GM23338 (cell line): ENCODE measurements at regions not wholly inside any gene's neighbourhood (a gene's known extent, or its start where the extent isn't known, plus 50 kb on each side); places are given as distances from the start of the nearest gene placed in this dataset.

Experiments used
- ATAC-seq: fragments of 200-7000 bp; cut with Tn5 transposase; 3 replicates; pipeline ENCODE4 v1.9.1; 2020
- DNase-seq: peaks from one replicate; pipeline ENCODE4 v3.0.0-alpha.2; 2015; ENCODE audit warnings: low spot score
- H2AFZ ChIP-seq: fragments of 200-600 bp; sonication (generic); 2 replicates; pipeline ENCODE4 v1.8.0; 2016; ENCODE audit warnings: antibody characterized with exemption, mild to moderate bottlenecking, moderate library complexity
- H3F3A ChIP-seq: fragments of 200-600 bp; sonication (generic); replicated peaks from 2 replicates; pipeline ENCODE4 v1.8.0; 2017; ENCODE audit warnings: antibody characterized with exemption, mixed run types, low read depth
- H3K27ac ChIP-seq: fragments of 200-600 bp; sonication (generic); 2 replicates; pipeline ENCODE4 v1.6.1; 2016; ENCODE audit warnings: low read depth
- H3K27me3 ChIP-seq: fragments of 200-600 bp; sonication (generic); 2 replicates; pipeline ENCODE4 v1.8.0; 2016; ENCODE audit warnings: mild to moderate bottlenecking, mixed run types, moderate library complexity; ENCODE audit not compliant: insufficient read depth
- H3K36me3 ChIP-seq: fragments of 200-600 bp; sonication (generic); 2 replicates; pipeline ENCODE4 v1.8.0; 2016; ENCODE audit warnings: mild to moderate bottlenecking; ENCODE audit not compliant: insufficient read depth
- H3K4me1 ChIP-seq: fragments of 200-600 bp; sonication (generic); 2 replicates; pipeline ENCODE4 v1.8.0; 2016; ENCODE audit warnings: mild to moderate bottlenecking, moderate library complexity; ENCODE audit not compliant: insufficient read depth
- H3K4me2 ChIP-seq: fragments of 200-600 bp; sonication (generic); 2 replicates; pipeline ENCODE4 v1.7.1; 2017; ENCODE audit warnings: mixed run types
- H3K4me3 ChIP-seq: fragments of 200-600 bp; sonication (generic); 2 replicates; pipeline ENCODE4 v1.6.1; 2016; ENCODE audit warnings: mixed run types
- H3K79me2 ChIP-seq: fragments of 200-600 bp; sonication (generic); replicated peaks from 2 replicates; pipeline ENCODE4 v1.8.0; 2017; ENCODE audit warnings: mild to moderate bottlenecking; ENCODE audit not compliant: insufficient read depth
- H3K9me2 ChIP-seq: fragments of 200-600 bp; sonication (generic); 2 replicates; pipeline ENCODE4 v1.8.0; 2017; ENCODE audit not compliant: insufficient read depth
- H4K20me1 ChIP-seq: fragments of 200-600 bp; sonication (generic); replicated peaks from 2 replicates; pipeline ENCODE4 v1.8.0; 2017; ENCODE audit warnings: mild to moderate bottlenecking; ENCODE audit not compliant: insufficient read depth
- H3K27ac Mint-ChIP-seq: 2 replicates; pipeline ENCODE4 v1.8.0; 2020; ENCODE audit warnings: inconsistent platforms, mild to moderate bottlenecking, moderate library complexity, mixed read lengths
- H3K27me3 Mint-ChIP-seq: 3 replicates; pipeline ENCODE4 v1.8.0; 2022; ENCODE audit warnings: low read depth, mild to moderate bottlenecking, moderate library complexity, mixed read lengths, inconsistent platforms; ENCODE audit not compliant: insufficient read depth, poor library complexity
- H3K36me3 Mint-ChIP-seq: 3 replicates; pipeline ENCODE4 v1.8.0; 2021; ENCODE audit warnings: low read depth, mild to moderate bottlenecking, inconsistent platforms, moderate library complexity, mixed read lengths
- H3K4me1 Mint-ChIP-seq: 3 replicates; pipeline ENCODE4 v1.8.0; 2020; ENCODE audit warnings: mild to moderate bottlenecking, inconsistent platforms, mixed read lengths
- H3K4me3 Mint-ChIP-seq: 3 replicates; pipeline ENCODE4 v1.8.0; 2021; ENCODE audit warnings: moderate library complexity, mild to moderate bottlenecking, inconsistent platforms, mixed read lengths
- H3K9me3 Mint-ChIP-seq: 3 replicates; pipeline ENCODE4 v1.8.0; 2020; ENCODE audit warnings: moderate library complexity, mild to moderate bottlenecking, inconsistent platforms, mixed read lengths
- CTCF ChIP-seq, 2 experiments: fragments of 200-600 bp in 1 of 2; sonication (generic) in 1 of 2; conservative IDR thresholded peaks; 2 replicates each; pipeline versions ENCODE4 v1.5.1 to v1.6.1; 2016 to 2017; ENCODE audit warnings: antibody characterized with exemption in 2 of 2, low read depth in 2 of 2, mild to moderate bottlenecking in 2 of 2, moderate library complexity in 1 of 2
- ETS1 ChIP-seq: IDR thresholded peaks from 2 replicates; pipeline ENCODE4 v1.6.1; 2016; ENCODE audit warnings: antibody characterized with exemption
- EZH2phosphoT487 ChIP-seq: fragments of 200-600 bp; sonication (generic); IDR thresholded peaks from one replicate; pipeline ENCODE4 v1.8.1; 2018; ENCODE audit warnings: antibody characterized with exemption; ENCODE audit not compliant: unreplicated experiment
- JUNB ChIP-seq: IDR thresholded peaks from one replicate; pipeline ENCODE4 v1.6.1; 2016; ENCODE audit warnings: antibody characterized with exemption; ENCODE audit not compliant: unreplicated experiment
- NANOG ChIP-seq: IDR thresholded peaks from 2 replicates; pipeline ENCODE4 v1.6.1; 2016; ENCODE audit warnings: antibody characterized with exemption, borderline replicate concordance
- POLR2AphosphoS5 ChIP-seq: IDR thresholded peaks from 2 replicates; pipeline ENCODE4 v1.6.1; 2016; ENCODE audit warnings: antibody characterized with exemption, low read depth
- REST ChIP-seq: IDR thresholded peaks from one replicate; pipeline ENCODE4 v1.6.1; 2018; ENCODE audit warnings: antibody characterized with exemption; ENCODE audit not compliant: unreplicated experiment
- STAT1 ChIP-seq: IDR thresholded peaks from one replicate; pipeline ENCODE4 v1.6.1; 2016; ENCODE audit warnings: antibody characterized with exemption; ENCODE audit not compliant: unreplicated experiment
- ZNF114 ChIP-seq: fragments of 250-450 bp; sonication (Bioruptor Pico); IDR thresholded peaks from 2 replicates; pipeline ENCODE4 v1.5.0; 2020; ENCODE audit warnings: mild to moderate bottlenecking, moderate library complexity
- ZNF331 ChIP-seq: fragments of 250-450 bp; sonication (Bioruptor Pico); IDR thresholded peaks from 2 replicates; pipeline ENCODE4 v1.5.0; 2020; ENCODE audit warnings: low read depth, mild to moderate bottlenecking, moderate library complexity

GRCh38 chr3:26381411-26381810 is 241.2 kb upstream of the LRRC3B start:
- no peaks in the 10 kb centered on the region for H3F3A ChIP-seq
- H3K9me2 ChIP-seq: no peaks in the 10 kb centered on the region
- Mint-ChIP-seq H3K27ac (no peak overlapping the region), H3K27me3 (no peaks in the 10 kb centered on the region), H3K4me1 (peaks cover 7% of the 10 kb centered on the region; the same call in 1 of the 3 replicates), H3K4me3 (no peak overlapping the region), H3K9me3 (no peaks in the 10 kb centered on the region), H3K36me3 (no peaks in the 10 kb centered on the region)
- H3K36me3 ChIP-seq: no peaks in the 10 kb centered on the region
- no peaks in the 10 kb centered on the region for H3K27me3 ChIP-seq
- no peak overlapping the region for H2AFZ ChIP-seq
- H3K4me1 ChIP-seq: no peaks in the 10 kb centered on the region; the same call in 1 of the 2 replicates
- H3K4me2 ChIP-seq: no peak overlapping the region
- no peak overlapping the region for H3K27ac ChIP-seq
- no peak for DNase-seq
- ATAC-seq: no peak
- H3K4me3 ChIP-seq: no peak overlapping the region
- H3K79me2 ChIP-seq: no peaks in the 10 kb centered on the region
- no peaks in the 10 kb centered on the region for H4K20me1 ChIP-seq
- no peak for TF ChIP-seq JUNB

- Histone ChIP-seq H4K20me1 (no peaks in the 10 kb centered on the region), H2AFZ (no peak overlapping the region), H3F3A (no peaks in the 10 kb centered on the region), H3K4me2 (no peak overlapping the region), H3K9me2 (no peaks in the 10 kb centered on the region), H3K27ac (no peak overlapping the region), H3K4me1 (no peaks in the 10 kb centered on the region), H3K27me3 (no peaks in the 10 kb centered on the region), H3K79me2 (no peaks in the 10 kb centered on the region), H3K36me3 (0 out of 2 replicates have a peak, but pooled peaks cover 3% of the 10 kb centered on the region), H3K4me3 (no peak overlapping the region)
- TF ChIP-seq STAT1 (no peak), ZNF114 (no peak), POLR2AphosphoS5 (no peak), REST (no peak), CTCF (conservative IDR thresholded peaks at IDR 0.05; ENCODE audit: low read depth in 2 of 2) (no peak), ZNF331 (CRISPR knock-in tag) (no peak), NANOG (no peak), EZH2phosphoT487 (no peak), ETS1 (no peak), JUNB (no peak)
- Mint-ChIP-seq H3K4me1 (no peaks in the 10 kb centered on the region), H3K27ac (no peak overlapping the region), H3K36me3 (peaks cover 4% of the 10 kb centered on the region; the same call in 2 of the 3 replicates), H3K9me3 (peaks cover 11% of the 10 kb centered on the region; the same call in 2 of the 3 replicates), H3K4me3 (no peak overlapping the region), H3K27me3 (no peaks in the 10 kb centered on the region)
- ATAC-seq: no peak
- DNase-seq: no peak
These were observed 215.9 kb upstream of the LRRC3B start for GRCh38 chr3:26406636-26407035.
